HEK293T (cell line): ENCODE measurements at regions not wholly inside any gene's neighbourhood (a gene's known extent, or its start where the extent isn't known, plus 50 kb on each side); places are given as distances from the start of the nearest gene placed in this dataset.

Experiments used
- CTCF ChIA-PET: fragments of 350-600 bp; formaldehyde crosslinking; extraction: SDS; loops from one replicate; lab custom pipeline; 2021; ENCODE audit warnings: antibody characterized with exemption, inconsistent platforms; lab: Yijun Ruan, JAX
- POLR2A ChIA-PET: fragments of 350-600 bp; formaldehyde crosslinking; extraction: SDS; loops from one replicate; lab custom pipeline; 2020; ENCODE audit warnings: antibody characterized with exemption, inconsistent platforms; lab: Yijun Ruan, JAX
- DNase-seq: peaks from one replicate; pipeline ENCODE4 v3.0.0; 2012; ENCODE audit warnings: mixed read lengths; ENCODE audit errors: extremely low spot score
- ARNT ChIP-seq: fragments of 450-650 bp; IDR thresholded peaks from 2 replicates; pipeline ENCODE4 v1.6.1; 2017; ENCODE audit warnings: mild to moderate bottlenecking
- BHLHE40 ChIP-seq: fragments of 450-650 bp; IDR thresholded peaks from 2 replicates; pipeline ENCODE4 v1.6.1; 2016; ENCODE audit warnings: mild to moderate bottlenecking, moderate library complexity, borderline replicate concordance
- CTBP1 ChIP-seq: fragments of 450-650 bp; IDR thresholded peaks from 2 replicates; pipeline ENCODE4 v1.6.1; 2016; ENCODE audit warnings: borderline replicate concordance
- ELF4 ChIP-seq: fragments of 450-650 bp; IDR thresholded peaks from 2 replicates; pipeline ENCODE4 v1.6.1; 2017; ENCODE audit warnings: antibody characterized with exemption
- FOXA1 ChIP-seq: fragments of 450-650 bp; IDR thresholded peaks from 2 replicates; pipeline ENCODE4 v1.6.1; 2016; ENCODE audit warnings: mild to moderate bottlenecking
- FOXK2 ChIP-seq: fragments of 450-650 bp; IDR thresholded peaks from 2 replicates; pipeline ENCODE4 v1.6.1; 2016; ENCODE audit warnings: mild to moderate bottlenecking
- FOXM1 ChIP-seq: fragments of 450-650 bp; IDR thresholded peaks from 2 replicates; pipeline ENCODE4 v1.6.1; 2017; ENCODE audit warnings: mild to moderate bottlenecking, borderline replicate concordance
- HDGF ChIP-seq: fragments of 450-650 bp; IDR thresholded peaks from 2 replicates; pipeline ENCODE4 v1.6.1; 2017; ENCODE audit warnings: antibody characterized with exemption, borderline replicate concordance
- L3MBTL2 ChIP-seq: fragments of 450-650 bp; conservative IDR thresholded peaks from 2 replicates; pipeline ENCODE4 v1.6.1; 2016; ENCODE audit warnings: mild to moderate bottlenecking
- LEF1 ChIP-seq: fragments of 450-650 bp; IDR thresholded peaks from 2 replicates; pipeline ENCODE4 v1.6.1; 2017; ENCODE audit warnings: mild to moderate bottlenecking, borderline replicate concordance
- NFRKB ChIP-seq: fragments of 450-650 bp; IDR thresholded peaks from 2 replicates; pipeline ENCODE4 v1.6.1; 2016; ENCODE audit warnings: mild to moderate bottlenecking, moderate library complexity
- PKNOX1 ChIP-seq: fragments of 450-650 bp; IDR thresholded peaks from 2 replicates; pipeline ENCODE4 v1.6.1; 2016
- SP1 ChIP-seq: fragments of 450-650 bp; IDR thresholded peaks from 2 replicates; pipeline ENCODE4 v1.6.1; 2017
- SUZ12 ChIP-seq: fragments of 450-650 bp; IDR thresholded peaks from 2 replicates; pipeline ENCODE4 v1.6.1; 2016; ENCODE audit warnings: mild to moderate bottlenecking
- TARDBP ChIP-seq: fragments of 450-650 bp; IDR thresholded peaks from 2 replicates; pipeline ENCODE4 v1.6.1; 2016
- ZNF384 ChIP-seq: fragments of 450-650 bp; IDR thresholded peaks from 2 replicates; pipeline ENCODE4 v1.6.1; 2016

GRCh38 chr1:226494092-226494609 is 54.4 kb upstream of the STUM start:
- CTCF ChIA-PET = no interaction called here
- TF ChIP-seq L3MBTL2 = peak; percentile 70
- no peak for TF ChIP-seq TARDBP
- TF ChIP-seq ARNT = no peak
- TF ChIP-seq HDGF = no peak
- no peak for TF ChIP-seq FOXA1
- TF ChIP-seq SP1 = no peak
- TF ChIP-seq NFRKB = no peak
- POLR2A ChIA-PET = no interaction called here

GRCh38 chr1:226495716-226496115 is 52.8 kb upstream of the STUM start:
- ChIA-PET POLR2A (no interaction called here), CTCF (no interaction called here)
- no peak for DNase-seq
- TF ChIP-seq LEF1 = no peak
- no peak for TF ChIP-seq FOXM1
- TF ChIP-seq NFRKB = no peak
- TF ChIP-seq SUZ12 = no peak
- no peak for TF ChIP-seq L3MBTL2
- no peak for TF ChIP-seq FOXK2
- TF ChIP-seq ELF4 = no peak
- no peak for TF ChIP-seq HDGF
- no peak for TF ChIP-seq SP1
- no peak for TF ChIP-seq BHLHE40
- no peak for TF ChIP-seq CTBP1
- TF ChIP-seq ZNF384 = no peak
- TF ChIP-seq FOXA1 = no peak
- TF ChIP-seq ARNT = no peak
- TF ChIP-seq PKNOX1 = no peak
- TF ChIP-seq TARDBP = no peak

More at GRCh38 chr1:226494092-226494609, 54.4 kb upstream of the STUM start:
- no peak for DNase-seq

- no peak for DNase-seq
- POLR2A ChIA-PET = no interaction called here
- TF ChIP-seq ARNT (no peak), CTBP1 (no peak), L3MBTL2 (no peak), HDGF (no peak), FOXM1 (no peak), BHLHE40 (no peak), LEF1 (no peak)
- CTCF ChIA-PET = no interaction called here
These were observed 52.0 kb upstream of the STUM start for GRCh38 chr1:226496453-226497015.

- ChIA-PET CTCF (no interaction called here), POLR2A (interaction anchor here (1.0 kb wide), 1 partner anchor 89 kb away, joined by 4 read pairs; the partner anchor contains the start of gene PARP1)
- DNase-seq = no peak
- TF ChIP-seq TARDBP (no peak), ELF4 (no peak), FOXA1 (no peak), FOXM1 (no peak), L3MBTL2 (no peak), LEF1 (no peak), NFRKB (no peak), ZNF384 (no peak), BHLHE40 (no peak), FOXK2 (no peak), SUZ12 (no peak), PKNOX1 (no peak), SP1 (no peak)
These were observed 51.2 kb upstream of the STUM start for GRCh38 chr1:226497276-226497833.

GRCh38 chr1:226497991-226498639 is 50.4 kb upstream of the STUM start:
- CTCF ChIA-PET = no interaction called here
- POLR2A ChIA-PET = interaction anchor here (1.0 kb wide), 1 partner anchor 90 kb away, joined by 4 read pairs; the partner anchor contains the start of gene PARP1
- TF ChIP-seq ZNF384 (no peak), ELF4 (no peak), FOXA1 (no peak), ARNT (no peak)
- no peak for DNase-seq

GRCh38 chr1:226498640-226499008 is 49.9 kb upstream of the STUM start:
- ChIA-PET POLR2A (interaction anchor here (1.0 kb wide), 1 partner anchor 91 kb away, joined by 4 read pairs; the partner anchor contains the start of gene PARP1), CTCF (no interaction called here)
- no peak for DNase-seq
- TF ChIP-seq L3MBTL2 = no peak
- TF ChIP-seq LEF1 = no peak
- TF ChIP-seq NFRKB = no peak
- no peak for TF ChIP-seq ZNF384
- TF ChIP-seq BHLHE40 = no peak
- no peak for TF ChIP-seq HDGF
- TF ChIP-seq ARNT = no peak
- no peak for TF ChIP-seq FOXA1
- no peak for TF ChIP-seq ELF4
- TF ChIP-seq TARDBP = no peak
- TF ChIP-seq SP1 = no peak
- TF ChIP-seq FOXM1 = no peak
- no peak for TF ChIP-seq CTBP1
- TF ChIP-seq SUZ12 = no peak
- no peak for TF ChIP-seq FOXK2
- no peak for TF ChIP-seq PKNOX1
